GM18520 (cell line): ENCODE measurements at regions not wholly inside any gene's neighbourhood (a gene's known extent, or its start where the extent isn't known, plus 50 kb on each side); places are given as distances from the start of the nearest gene placed in this dataset.

Experiments
- ATAC-seq: cut with Tn5 transposase; IDR thresholded peaks from one replicate; pipeline ENCODE4 v1.9.1; 2021; ENCODE audit not compliant: unreplicated experiment

DNA sequence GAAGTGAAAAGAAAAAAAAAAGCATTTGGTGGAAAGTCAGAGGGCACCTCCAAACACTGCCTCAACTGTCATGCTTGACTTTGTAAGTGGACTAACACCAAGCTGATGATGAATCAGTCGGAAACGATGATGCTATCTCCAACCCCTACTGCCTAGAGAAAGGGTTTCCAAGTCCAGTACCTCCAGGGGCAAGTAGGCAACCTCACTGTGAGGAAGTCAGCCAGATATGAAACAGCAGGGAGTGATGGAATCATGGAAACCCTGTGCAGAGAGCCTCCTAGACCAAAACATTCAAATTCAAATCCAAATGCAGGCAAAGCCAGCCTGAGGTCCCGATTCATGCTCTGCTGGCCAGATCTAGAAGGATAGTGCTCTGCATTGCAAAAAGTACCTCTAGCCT is 100.9 kb upstream of the SERP2 start:
- no peak for ATAC-seq

DNA sequence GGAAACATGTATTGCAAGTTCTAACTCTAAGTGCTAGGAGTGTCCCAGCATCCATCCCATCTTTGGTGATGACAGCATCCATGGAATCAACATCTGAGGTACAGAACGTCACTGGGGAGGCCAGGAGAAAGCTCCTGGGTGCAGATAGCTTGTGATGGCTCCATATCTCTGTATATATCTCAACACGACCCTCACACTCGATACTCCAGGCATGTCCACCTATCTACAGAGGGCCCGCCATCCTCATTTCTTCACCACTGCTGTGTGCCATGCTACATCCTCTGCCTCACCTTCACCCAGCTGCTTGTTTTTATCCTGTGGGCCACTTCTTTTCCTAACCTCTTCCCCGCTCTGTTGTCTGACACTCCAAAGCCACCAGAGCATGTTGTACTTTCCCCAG is 100.4 kb upstream of the SERP2 start:
- ATAC-seq: no peak

DNA sequence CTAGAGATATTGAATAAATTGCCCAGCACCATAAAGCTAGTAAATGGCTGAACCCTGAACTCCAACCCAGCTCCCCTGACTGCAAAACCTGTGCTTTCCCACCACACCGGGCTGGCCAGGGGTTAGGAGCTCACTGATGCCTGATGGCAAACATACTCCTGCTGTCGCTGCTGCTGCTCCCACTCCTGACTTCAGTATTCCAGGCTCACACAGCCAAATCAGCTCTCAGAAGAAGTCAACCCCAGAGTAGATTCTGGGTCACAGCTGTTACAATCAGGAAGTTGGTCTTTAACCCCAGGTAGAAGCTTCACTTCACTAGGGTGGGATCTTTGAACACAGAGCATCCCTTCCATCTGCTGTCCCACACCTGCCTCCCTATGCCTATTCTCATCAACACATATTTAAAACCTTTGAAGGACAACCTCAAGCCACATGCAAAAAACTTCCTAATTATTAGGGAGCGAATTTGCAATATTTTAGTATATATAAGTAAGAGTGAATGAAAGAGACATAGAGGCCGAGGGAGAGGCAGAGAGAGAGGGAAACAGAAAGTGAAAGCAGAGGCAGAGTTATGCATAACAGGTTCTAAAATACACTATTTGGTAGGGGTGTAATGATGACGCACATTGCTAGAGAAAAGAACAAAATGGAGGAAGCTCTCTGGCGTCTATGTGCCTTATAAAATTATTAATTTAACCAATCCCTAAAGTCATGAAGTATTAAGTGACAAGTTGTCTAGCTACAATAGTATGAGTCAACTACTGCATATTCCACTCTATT is 99.4 kb upstream of the SERP2 start:
- ATAC-seq: peak; percentile 55

DNA sequence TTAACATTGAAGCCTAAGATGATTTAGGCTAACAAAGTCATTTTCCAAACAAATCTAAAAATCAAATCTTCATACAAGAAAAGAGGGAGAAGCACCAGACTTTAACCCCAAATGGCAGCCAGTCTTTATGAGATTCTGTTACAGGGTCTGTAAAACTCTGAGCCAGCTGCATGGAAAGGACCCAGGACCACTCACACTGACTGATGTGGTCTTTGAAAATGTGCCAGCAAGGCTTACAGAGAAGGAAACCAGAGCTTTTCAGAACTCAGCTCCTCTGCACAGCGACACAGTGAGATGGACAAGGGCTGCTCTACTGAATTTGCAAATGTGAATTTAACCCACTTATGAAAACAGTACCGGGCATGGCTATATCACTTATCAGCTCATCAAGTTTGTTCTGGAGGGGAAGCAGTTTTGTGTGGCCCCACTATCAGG is 98.8 kb upstream of the SERP2 start:
- no peak for ATAC-seq

DNA sequence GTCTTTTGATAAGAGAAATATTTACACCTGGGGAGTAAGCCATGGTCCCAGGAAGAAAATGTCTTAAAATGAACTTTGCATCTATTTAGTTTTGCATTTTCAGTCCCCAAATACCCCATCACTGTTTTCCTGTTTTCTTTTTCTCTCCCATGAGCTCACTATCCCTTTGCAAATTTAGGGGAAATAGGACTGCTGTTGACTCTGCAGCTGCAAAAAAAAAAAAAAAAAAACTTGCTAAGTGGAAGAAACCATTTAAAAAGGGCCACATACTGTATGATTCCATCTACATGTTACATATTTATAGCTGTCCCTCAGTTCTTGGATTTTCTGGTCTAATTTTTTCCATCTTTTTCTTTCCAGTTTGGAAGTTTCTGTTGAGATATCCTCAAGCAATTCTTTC is 98.2 kb upstream of the SERP2 start:
- ATAC-seq: no peak

DNA sequence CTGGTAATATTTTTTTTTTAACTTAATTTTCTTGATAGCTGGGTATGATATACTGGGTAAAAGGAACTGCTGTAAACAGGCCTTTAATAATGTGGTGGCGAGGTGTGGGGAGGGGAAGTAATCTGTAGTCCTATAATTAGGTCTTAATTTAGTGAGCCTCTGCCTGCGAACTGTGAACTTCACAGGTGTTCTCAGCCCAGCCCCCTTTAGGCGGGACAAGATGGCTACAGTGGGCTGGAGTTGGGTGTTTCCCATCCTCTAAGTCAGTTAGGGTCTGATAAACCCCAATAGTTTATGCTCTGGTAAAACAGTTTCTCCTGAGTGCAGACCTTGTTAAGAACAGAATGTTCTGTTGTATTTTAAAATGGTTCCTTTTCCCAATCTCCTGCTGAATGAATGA is 97.6 kb upstream of the SERP2 start:
- no peak for ATAC-seq

DNA sequence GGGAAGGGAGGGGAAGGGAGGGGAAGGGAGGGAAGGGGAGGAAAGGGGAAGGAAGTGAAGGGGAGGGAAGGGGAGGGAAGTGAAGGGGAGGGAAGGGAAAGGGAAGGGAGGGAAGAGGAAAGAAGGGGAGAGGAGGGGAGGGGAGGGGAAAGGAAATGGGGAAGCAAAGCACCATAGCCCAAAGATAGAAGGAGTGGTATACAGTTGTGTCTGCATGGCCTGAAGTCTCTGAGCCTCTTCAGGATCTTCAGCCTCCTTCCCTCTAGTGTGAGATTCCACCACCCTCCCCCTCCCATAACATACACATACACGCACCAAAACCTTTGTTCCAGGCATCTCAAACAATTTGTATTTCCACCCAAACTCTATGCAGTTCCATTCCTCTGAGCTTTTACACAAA is 96.2 kb upstream of the SERP2 start:
- ATAC-seq: no peak

DNA sequence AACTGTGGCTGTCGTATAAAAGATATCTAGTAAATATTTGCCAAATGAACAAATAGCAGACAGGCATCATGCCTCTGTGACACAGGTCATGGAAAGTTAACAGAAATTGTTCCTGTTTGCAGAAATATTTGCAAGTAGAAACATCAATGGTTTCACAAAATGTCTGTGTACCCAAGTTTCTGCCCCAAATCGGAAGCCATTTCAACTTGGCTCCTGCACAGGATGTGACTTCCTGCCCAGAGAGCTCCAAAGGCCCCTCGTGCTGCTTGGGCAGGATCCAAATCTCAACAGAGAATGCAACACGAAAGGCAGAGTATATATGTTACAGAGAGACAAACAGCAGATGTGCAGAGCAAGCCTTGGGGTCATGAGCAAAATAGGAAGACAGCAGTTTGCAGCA is 95.5 kb upstream of the SERP2 start:
- ATAC-seq: no peak

DNA sequence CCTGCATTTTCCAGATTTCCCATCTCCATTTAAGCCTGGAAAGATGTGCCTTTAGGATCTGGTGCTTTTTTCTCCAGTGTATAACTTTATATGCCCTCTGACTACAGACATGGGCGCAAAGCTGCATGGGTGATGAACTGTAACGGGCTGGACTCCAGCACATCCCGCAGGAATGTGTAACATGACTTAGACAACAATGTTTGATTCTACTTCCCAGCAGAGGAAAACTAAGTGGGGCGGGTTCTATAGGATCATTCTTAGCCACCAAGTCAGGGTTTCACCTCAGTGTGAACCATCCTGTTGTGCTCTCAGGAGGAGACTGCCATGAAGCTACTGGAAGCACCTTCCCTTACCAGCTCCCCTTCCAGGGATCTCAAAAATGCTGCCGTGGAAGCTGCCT is 93.2 kb upstream of the SERP2 start:
- no peak for ATAC-seq

DNA sequence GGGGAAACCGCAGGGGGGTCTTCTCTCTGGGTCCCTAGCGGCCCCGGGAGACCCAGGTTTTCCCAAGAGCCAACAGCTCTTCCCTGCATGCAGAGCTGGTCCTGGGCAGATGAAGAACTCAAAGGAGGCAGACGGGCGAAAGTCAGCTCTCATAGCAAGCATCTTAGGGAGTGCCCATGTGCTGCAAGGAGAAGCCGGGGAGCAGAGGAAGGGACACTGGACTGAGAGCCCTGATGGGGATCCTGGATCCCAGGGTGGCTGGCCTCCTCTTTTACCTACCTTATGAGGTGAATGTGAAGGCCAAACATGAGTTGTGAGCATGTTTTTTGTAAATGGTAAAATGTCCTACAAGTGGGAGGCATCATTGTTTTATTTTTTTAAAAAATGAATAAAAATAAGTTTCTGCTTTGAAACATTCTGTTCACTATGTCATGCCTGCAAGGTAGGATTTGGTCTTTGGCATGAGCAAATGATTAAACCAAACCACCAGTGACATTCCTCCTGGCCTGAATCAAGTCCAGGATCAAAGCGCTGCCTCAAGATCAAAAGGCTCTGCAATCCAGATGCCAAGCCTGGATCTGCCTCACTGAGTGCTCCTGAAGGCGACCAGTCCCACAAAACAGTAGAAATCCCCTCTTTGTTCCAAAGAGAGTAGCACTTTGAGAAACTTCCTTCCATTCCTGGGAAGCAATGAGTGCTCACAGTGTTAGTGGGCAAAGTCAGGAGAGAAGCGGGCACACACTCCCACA is 92.2 kb upstream of the SERP2 start:
- no peak for ATAC-seq

DNA sequence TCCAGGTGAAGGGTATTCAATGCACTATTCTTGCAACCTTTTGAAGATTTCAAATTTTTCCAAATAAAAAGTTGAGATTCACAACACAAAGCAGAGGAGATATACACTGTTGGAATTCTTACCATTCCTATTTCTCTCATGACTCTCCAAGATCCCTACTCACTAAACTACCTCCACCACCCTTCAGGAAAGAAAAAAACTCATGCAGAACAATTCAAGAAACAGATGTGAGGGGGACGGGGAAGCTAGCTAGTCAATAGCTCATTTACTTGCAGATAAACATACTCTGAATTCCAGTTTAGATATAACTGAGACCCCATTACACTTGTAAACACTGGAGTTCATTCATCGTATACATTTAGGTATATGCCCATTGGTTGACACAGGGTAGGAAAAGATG is 90.0 kb upstream of the SERP2 start:
- no peak for ATAC-seq

DNA sequence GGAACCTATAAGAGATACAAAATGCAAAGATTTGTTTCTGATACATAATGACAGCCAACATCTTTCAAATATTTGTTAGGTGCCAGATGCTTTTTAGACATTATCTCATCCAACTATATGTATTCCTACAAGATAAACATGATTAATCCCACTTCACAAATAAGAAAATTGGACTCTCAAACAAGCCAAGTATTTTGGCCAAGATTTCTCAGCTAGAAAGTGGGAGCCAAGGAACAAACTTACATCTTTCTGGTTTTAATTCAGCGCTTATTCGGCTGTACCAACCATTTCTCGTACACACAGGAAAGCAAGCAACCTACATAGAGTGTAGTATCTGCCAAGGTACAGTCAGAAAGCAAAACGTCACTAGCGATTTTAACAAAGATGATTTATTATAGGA is 85.7 kb upstream of the SERP2 start:
- no peak for ATAC-seq

DNA sequence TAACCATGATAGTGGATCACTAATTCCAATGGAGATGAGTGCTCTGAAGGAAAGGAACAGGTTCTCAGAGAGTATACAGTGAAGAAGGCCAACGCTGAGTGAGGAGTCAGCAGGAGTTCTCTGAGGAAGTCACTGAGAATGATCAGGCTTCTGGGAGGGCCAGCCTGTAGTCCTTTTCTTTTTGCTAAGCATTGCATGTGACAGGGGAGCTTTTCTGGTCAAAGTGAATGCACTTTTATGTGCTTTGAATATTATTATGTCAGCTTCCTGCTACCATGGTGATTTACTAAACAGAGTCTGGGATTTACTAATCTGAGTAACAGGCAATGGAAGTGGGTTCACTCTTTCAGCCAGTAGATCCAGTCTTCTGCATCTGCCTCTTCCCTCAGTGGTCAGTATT is 81.1 kb upstream of the SERP2 start:
- ATAC-seq: no peak

DNA sequence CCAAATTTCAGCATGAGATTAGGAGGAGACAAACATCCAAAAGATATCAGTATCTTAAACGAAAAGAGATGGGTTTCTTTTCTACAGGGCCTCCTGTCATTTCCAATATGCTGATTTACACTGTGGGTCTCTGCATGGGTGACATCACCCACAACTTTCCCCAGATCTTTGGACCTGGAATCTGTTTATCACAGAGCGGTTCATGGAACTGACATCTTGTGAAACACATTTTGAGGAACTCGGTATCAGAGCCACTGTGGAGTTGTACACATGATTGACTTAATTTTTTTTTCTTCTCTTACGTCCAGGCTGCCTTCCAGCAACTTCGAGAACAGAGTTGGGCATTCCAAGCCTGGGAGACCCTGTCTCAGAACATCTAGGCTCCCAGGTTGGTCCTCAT is 80.2 kb upstream of the SERP2 start:
- ATAC-seq: no peak

DNA sequence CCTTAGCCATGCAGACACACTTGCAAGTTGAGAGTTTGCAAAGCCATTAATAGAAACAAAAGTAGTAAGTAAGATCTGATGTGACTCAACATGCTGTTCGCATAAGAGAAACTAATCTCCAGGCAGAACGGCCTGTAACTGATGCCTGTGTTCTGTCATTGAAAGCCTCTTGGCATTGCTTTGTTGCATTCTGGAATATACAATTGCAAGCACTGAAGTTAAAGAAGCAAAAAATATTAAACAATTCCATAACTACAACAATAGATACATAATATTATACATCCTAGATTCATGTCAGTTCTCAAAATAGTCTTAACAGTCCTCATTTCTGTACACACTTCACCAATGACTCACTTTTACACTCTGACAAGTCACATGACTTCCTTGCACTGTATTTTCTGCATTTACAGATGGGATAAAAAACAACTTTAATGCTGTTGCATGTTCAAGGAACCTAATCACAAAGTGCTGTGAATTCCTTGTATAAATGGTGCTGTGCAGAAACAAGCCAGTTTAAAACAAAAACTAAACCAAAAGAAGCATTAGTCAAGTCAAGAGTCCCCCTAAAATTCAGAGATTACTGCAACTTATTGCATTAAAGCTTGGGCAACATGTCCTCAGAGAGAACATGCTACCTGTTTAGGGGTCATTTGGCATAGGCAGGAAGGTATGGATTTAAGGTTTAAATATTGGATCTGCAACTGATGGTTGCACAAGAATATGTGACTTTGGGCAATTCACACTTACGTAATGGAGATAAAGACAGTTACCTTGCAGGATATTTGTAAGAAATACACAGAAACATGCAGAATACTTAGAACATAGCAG is 79.5 kb upstream of the SERP2 start:
- ATAC-seq: no peak

DNA sequence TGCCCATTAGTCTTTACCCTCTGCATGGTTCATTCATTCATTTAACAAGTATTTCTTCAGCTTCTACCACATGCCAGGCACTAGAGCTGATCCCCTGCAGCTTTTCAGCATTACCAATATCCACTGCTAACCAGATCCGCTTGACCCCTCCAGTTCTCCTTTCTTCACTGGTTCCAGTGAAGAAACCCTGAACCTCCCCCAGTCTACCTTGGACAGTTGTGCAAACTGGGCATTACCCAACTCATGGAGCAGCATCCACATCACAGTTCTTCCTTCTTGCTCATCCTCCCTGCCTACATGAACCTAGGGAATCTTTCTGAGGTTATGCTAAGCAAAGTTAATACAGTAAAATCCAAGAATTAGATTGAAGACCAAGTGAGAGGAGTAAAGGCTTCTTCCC is 78.7 kb upstream of the SERP2 start:
- no peak for ATAC-seq

DNA sequence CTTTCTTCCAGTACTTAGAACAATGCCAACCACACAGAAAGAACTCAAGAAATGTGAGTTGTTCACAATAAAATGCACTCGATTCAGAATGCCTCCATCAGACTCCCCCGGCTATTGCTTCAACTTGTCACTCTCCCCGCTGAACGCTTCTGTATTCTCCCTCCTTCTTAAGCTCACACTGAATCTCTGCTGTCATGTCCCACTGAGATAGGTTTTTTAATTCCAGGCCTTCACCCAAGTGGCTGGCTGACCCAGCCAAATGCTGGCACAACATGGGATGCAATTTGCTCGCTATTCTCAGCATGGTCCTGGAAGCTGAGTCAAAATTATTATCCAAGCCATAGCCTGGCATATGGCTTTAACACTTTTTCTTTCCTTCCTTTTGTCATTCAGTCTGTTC is 76.8 kb upstream of the SERP2 start:
- no peak for ATAC-seq

DNA sequence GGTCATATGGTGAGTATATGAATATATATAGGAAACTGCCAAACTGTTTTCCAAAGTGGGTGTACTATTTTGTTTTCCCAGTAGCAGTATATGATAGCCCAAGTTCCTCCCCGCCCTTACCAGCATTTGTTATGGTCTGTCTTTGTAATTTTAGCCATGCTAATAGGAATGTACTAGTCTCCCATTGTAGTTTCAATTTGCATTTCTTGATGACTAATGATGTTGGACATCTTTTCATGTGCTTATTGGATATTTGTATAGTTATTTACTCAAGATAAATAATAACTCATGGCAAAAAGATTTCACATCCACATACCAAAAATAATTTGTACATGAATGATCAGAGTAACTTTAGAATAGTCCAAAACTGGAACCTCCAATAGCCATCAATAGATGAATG is 75.3 kb upstream of the SERP2 start:
- ATAC-seq: no peak

DNA sequence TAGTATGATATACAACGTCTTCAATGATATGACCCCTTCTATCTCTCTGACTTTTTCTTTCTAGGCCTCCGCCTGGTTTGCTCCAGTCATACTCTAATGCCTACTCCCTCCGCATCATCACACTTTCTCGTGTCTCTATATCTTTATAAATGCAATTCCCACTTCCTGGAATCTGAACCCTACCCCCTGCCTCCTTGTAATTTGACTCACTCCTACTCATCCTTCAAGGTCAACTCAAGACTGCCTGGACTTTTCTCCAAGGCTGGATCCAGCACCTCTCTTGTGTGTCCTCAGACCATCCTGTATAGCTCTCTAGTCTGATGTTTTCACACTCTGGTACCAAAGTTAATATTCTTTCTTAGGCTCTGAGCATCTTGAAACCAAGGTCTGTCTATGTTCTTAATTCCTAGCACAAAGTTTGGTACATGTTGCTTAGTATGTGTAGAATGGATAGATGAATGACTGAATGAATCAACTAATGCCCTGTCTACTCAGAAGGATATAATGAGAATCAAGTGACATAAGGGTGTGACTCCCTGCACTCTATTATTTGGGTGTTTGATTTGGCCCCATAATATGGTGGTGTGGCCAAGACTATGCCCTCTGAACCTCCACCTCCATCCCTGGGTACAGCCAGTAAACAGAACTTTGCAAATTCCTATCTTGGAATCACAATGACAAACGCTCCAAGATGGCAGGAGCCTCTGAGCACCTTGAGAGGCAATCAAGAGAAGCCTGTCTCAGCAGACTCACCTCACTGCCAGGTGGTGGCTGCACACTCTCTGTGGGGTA is 74.3 kb upstream of the SERP2 start:
- no peak for ATAC-seq

DNA sequence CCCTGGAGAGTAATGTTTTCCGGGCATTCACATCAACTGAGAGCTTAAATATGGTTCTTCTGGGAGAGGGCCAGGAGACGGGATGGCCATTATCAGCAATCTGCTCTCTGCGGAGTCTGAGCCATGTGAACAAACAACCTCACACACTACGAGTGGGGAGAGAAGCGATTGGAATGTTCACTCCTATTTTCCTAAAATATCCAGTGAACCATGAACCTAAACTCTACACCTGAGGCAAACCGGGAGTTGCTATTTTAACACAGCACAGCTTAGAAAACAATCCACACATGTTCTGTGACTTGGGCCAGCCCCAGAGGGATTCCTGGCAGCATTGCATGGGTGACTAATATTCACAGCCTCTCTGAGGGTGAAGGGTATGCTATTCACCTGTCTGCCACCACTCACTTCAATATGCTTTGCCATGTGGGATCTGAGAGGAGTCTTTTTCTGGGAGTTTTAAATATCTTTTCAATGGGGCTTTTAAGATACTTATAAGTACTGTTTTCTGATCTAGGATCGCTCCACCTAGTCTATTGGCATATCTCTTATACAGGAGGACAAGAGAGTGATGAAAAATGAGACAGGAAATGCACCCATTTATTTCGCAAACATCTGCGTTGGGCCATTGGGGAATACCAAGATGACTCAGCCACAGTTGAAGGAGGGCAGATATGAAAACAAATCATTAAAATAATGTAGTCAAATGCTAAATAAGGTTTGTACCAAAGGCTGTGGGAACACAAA is 72.6 kb upstream of the SERP2 start:
- peak; percentile 63 for ATAC-seq
